ENCODE measurements at regions not wholly inside any gene's neighbourhood (a gene's known extent, or its start where the extent isn't known, plus 50 kb on each side); places are given as distances from the start of the nearest gene placed in this dataset.

DNA sequence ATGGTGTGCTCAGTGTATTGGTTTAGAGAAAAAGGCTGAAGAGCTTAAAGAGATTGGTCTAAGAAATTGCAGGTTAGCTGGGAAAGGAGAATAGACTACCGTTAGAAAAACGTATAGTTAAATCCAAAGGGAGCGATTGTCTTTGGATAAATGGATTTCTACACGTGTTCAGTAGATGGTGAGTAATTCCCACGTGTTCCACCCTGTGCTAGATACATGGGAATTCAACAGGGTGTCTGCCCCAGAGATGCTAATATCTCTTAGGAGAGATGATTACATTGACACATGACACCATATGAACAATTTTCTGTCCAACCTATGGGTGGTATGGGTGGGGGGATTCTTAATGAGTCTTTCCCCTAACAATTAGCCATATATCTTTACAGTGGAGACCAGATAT lies 99.8 kb downstream of the TDRD15 start:
- DNase-seq (ENCODE audit: low read depth, low spot score) (no peak), ATAC-seq (no peak)
- H3K4me2 ChIP-seq (ENCODE audit: low read length), result no peak overlapping the region
- BruUV-seq (replicated peaks), result no TSS peak
- no peak overlapping the region for H3K27ac ChIP-seq (ENCODE audit: low read depth, low read length)
- no peak overlapping the region for H2AFZ ChIP-seq (ENCODE audit: low read depth, low read length, poor library complexity, severe bottlenecking)
- TF ChIP-seq JUND (IDR thresholded peaks at IDR 0.05), result no peak
- TF ChIP-seq EZH2phosphoT487 (IDR thresholded peaks at IDR 0.05; ENCODE audit: borderline replicate concordance), result no peak
- no peak for TF ChIP-seq CBX3 (IDR thresholded peaks at IDR 0.05; ENCODE audit: low read depth)
- TF ChIP-seq RAD21 (IDR thresholded peaks at IDR 0.05; ENCODE audit: low read depth), result no peak
- TF ChIP-seq POLR2A (IDR thresholded peaks at IDR 0.05; ENCODE audit: borderline replicate concordance, extremely low read depth, insufficient read depth, insufficient read length), result no peak
- TF ChIP-seq, protein P1, sequence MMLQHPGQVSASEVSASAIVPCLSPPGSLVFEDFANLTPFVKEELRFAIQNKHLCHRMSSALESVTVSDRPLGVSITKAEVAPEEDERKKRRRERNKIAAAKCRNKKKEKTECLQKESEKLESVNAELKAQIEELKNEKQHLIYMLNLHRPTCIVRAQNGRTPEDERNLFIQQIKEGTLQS (IDR thresholded peaks at IDR 0.05), result no peak
- TF ChIP-seq FOSL1 (IDR thresholded peaks at IDR 0.05; ENCODE audit: low read depth), result no peak
- TF ChIP-seq, protein P2, sequence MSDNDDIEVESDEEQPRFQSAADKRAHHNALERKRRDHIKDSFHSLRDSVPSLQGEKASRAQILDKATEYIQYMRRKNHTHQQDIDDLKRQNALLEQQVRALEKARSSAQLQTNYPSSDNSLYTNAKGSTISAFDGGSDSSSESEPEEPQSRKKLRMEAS (IDR thresholded peaks at IDR 0.05), result no peak
- no peak for TF ChIP-seq EGR1 (IDR thresholded peaks at IDR 0.05; ENCODE audit: low read depth)
- no peak for TF ChIP-seq EZH2 (IDR thresholded peaks at IDR 0.05)
- TF ChIP-seq, protein P3, sequence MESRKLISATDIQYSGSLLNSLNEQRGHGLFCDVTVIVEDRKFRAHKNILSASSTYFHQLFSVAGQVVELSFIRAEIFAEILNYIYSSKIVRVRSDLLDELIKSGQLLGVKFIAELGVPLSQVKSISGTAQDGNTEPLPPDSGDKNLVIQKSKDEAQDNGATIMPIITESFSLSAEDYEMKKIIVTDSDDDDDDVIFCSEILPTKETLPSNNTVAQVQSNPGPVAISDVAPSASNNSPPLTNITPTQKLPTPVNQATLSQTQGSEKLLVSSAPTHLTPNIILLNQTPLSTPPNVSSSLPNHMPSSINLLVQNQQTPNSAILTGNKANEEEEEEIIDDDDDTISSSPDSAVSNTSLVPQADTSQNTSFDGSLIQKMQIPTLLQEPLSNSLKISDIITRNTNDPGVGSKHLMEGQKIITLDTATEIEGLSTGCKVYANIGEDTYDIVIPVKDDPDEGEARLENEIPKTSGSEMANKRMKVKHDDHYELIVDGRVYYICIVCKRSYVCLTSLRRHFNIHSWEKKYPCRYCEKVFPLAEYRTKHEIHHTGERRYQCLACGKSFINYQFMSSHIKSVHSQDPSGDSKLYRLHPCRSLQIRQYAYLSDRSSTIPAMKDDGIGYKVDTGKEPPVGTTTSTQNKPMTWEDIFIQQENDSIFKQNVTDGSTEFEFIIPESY (IDR thresholded peaks at IDR 0.05; ENCODE audit: extremely low read depth, insufficient replicate concordance, low read length), result no peak
- TF ChIP-seq ZNF274 (IDR thresholded peaks at IDR 0.05; ENCODE audit: low read depth, low read length), result no peak
- no peaks in the 10 kb centered on the region for H4K20me1 ChIP-seq (ENCODE audit: insufficient read depth)
- intact Hi-C loops (cut with micrococcal nuclease), result no loop called here
- no peak overlapping the region for H3K9ac ChIP-seq (ENCODE audit: low read length)
- H3K9me3 ChIP-seq (ENCODE audit: control insufficient read depth in 1 of 2, insufficient read depth in 1 of 2, low read depth in 1 of 2, low read length in 2 of 2), result no peaks in the 10 kb centered on the region
- H3K4me3 ChIP-seq (replicated peaks in 1 of 2; ENCODE audit: low read depth in 1 of 2, low read length in 2 of 2), result no peak overlapping the region
- H3K9me2 ChIP-seq (ENCODE audit: insufficient read depth), result no peaks in the 10 kb centered on the region
- CTCF ChIA-PET, result no interaction called here
- H3K36me3 ChIP-seq (ENCODE audit: control insufficient read depth in 1 of 2, insufficient read depth in 2 of 2, low read length in 2 of 2), result no peaks in the 10 kb centered on the region
- H3K27me3 ChIP-seq (ENCODE audit: insufficient read depth, low read length), result 0 out of 2 replicates have a peak, but pooled peaks cover under 1% of the 10 kb centered on the region
- RAD21 ChIA-PET (ENCODE audit: low non-redundant PET in 1 of 2, low total read pairs in 2 of 2, uncharacterized antibody in 2 of 2, unreplicated experiment in 2 of 2), result no interaction called here
- H3K4me1 ChIP-seq (ENCODE audit: control insufficient read depth in 1 of 2, insufficient read depth in 2 of 2, low read length in 2 of 2), result no peaks in the 10 kb centered on the region
- no peaks in the 10 kb centered on the region for H3K79me2 ChIP-seq (ENCODE audit: insufficient read depth, low read length)
- POLR2A ChIA-PET, result no interaction called here
